Daoy (cell line): ENCODE measurements at regions not wholly inside any gene's neighbourhood (a gene's known extent, or its start where the extent isn't known, plus 50 kb on each side); places are given as distances from the start of the nearest gene placed in this dataset.

Experiments used
- DNase-seq: peaks from one replicate; pipeline ENCODE4 v3.0.0-alpha.2; 2015; ENCODE audit warnings: low read depth

- no peak for DNase-seq
These were observed 616.6 kb downstream of the METTL4 start for GRCh38 chr18:1954583-1955312.

- no peak for DNase-seq
These were observed 612.5 kb downstream of the METTL4 start for GRCh38 chr18:1958798-1959197.

DNA sequence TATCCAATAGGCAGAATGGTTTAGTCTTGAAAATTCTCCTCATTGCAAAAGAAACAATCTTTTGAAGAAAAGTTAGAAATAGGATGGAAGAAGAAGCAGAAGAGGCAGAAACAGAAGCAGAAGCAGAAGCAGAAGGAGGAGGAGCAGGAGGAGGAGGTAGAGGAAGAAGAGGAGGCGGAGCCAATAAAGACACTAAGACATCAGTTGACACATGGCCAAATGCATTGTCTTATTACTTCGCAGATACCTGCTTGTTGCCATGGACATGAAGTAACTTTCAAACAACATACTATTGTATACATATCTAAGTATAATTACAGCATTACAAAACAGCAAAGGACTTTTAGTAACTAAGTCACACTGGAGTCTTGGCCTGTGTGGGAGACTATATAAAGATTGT is 606.3 kb downstream of the METTL4 start:
- no peak for DNase-seq

DNA sequence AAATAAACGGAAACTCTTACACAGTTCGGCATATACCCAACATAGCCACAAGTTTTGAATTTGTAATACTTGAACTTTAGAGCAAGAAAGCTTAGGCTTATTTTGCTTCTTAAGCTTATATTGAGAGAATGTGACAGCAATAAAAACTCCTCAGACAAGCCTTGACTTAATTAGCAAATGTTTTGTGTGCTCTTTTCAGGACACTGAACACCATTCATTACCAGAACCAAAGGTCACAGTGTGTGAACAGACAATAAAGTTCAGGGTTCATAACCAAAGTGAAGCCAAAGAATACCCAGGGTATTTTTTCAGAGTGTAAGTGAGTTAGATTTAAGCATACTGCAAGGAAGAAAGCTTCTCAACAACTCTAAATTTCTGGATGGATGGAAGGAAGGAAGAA is 605.8 kb downstream of the METTL4 start:
- no peak for DNase-seq

DNA sequence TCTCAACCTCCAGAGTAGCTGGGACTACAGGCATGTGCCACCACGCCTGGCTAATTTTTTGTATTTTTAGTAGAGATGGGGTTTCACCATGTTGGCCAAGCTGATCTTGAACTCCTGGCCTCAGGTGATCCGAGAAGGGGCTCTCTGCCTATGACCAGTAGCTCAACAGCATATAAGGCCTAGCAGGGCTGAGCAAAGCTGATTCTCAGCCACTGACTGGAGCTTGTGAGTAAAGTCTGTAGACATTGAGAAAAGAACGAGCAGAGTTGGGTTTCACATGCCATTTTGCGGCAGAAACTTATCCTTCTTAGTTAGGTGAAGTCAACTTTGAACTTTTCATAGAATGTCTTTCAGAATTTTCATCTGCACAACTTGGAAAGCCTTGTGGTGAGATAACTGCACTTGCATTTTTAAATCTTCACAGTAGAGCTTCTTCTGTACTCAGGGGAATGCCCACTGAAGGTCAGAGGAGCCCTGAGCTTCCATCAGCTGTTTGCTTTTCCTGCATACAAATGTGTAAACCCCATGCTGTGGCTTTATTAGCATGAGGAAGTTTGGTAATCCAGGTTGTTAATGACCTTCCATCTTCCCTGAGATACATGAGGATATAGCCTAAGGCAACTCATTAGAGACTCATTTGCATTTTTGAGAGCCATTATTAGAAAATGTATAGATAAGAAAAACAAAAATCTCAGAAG is 602.4 kb downstream of the METTL4 start:
- no peak for DNase-seq

DNA sequence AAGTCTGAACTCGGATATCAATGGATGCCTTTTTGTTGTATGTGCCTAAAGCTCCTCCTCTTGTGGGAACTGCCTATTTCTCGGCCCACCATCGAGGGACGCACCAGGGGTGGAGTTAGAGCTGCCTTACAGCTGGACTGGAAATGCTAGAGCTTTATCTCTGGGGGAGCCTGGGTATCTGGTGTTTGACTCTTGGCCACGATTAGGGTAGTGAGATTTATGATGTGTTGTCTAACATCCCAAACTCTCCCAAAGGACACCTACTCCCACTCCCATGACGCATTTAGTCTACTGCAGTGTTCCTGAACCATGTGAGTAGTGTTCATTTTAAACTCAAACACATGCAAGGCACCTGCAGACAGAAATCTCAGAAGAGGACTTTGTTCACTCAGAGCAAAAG is 594.8 kb downstream of the METTL4 start:
- DNase-seq, result no peak

DNA sequence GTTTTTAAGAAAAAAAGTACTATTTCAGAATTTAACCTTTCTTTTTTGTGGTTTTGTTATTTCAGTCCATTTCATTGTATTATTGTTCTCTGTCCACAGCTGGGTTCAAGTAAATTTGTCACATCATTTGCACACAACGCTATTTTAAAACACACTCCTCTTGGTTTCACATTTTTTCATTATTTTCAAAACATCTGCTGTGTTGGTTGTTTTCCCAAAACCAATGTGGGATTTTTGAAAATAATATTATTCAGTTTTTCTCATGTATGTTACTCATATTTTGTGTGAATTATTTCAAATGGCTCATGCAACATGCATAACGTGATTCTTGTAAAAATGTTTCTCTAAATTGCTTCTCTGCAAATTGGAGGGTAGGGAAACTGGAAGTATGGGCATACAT is 589.2 kb downstream of the METTL4 start:
- no peak for DNase-seq

DNA sequence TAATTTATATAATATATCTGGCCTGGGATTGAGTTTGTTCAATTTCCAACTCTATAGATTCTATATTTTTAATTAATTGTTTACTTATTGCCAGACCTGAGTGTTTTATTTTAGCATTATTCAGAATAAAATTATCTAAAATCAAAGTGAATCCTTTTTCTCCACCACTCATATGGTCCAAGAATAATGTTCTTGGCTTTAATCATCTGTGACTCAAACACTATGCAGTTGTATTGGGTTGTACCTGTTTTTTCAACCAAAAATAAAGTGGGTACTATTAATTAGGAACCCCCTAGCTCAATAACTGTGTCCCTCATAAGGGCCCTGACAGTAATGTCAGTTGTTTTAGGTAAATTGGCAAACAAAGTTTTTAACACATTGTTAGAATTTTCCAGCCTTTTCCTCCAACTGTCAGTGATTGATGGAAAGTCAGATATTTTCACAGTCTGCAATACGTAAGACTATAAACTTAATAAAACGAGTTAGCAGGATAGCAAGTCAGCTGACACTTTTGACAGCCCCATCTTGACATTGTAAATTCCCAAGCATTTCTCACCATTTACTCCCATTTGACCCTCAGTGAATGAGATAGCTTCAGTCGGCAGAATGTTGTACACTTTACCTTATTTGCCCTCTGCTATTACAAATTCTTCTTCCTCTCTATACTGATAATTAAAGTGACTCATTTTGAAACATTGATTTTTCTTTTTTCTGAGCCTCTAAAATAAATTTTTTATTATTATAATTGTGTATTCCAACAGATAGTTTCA is 587.4 kb downstream of the METTL4 start:
- DNase-seq, result no peak

GRCh38 chr18:1993866-1994265 is 577.4 kb downstream of the METTL4 start:
- DNase-seq, result no peak

DNA sequence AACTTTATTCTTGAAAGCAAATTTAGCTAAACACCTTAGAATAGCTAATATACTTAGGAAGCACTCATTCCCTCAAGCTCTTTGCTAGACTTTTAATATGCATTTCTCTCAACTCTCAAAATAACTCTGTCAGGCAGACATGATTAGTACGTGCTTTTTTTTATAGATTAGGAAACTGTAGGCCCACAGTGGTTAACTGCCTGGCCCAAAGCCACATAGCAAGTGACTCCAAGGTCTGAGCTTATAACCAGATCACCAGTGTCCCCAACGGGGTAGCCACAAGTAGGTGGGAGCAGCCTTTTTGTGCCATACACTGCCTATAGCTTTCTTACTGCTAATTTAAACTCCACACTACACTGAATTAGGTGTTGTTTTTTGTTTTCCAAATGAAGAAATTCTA is 576.8 kb downstream of the METTL4 start:
- no peak for DNase-seq

DNA sequence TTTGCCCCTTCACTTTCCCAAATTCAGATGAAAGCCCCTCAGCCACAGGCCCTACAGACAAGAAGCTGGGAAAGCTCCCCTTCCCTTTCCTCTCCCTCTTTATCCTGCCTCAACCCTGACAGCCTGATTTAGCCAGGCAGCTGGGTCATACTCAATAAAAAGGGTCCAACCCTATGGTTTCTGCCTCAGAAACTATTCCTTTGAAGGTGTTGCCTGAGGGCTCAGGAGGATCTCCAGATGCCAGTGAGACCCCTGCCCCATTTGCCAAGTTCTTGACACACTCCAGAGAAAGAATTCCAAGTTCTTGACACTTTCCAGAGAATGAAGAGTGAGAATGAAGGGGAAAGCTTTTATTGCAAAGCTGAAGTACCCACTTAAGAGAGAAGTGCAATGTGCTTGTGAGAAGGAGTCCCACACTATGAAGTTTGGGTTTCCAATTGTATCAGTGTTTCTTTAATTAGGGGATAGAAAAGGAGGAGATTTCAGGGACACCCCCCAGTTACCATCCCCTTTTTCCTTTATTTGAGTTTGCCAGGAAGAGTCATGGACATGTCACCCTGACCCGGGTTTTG is 576.2 kb downstream of the METTL4 start:
- DNase-seq, result no peak

- DNase-seq, result no peak
These were observed 573.2 kb downstream of the METTL4 start for GRCh38 chr18:1998121-1998520.

GRCh38 chr18:1999387-1999786 is 571.9 kb downstream of the METTL4 start:
- DNase-seq, result no peak

DNA sequence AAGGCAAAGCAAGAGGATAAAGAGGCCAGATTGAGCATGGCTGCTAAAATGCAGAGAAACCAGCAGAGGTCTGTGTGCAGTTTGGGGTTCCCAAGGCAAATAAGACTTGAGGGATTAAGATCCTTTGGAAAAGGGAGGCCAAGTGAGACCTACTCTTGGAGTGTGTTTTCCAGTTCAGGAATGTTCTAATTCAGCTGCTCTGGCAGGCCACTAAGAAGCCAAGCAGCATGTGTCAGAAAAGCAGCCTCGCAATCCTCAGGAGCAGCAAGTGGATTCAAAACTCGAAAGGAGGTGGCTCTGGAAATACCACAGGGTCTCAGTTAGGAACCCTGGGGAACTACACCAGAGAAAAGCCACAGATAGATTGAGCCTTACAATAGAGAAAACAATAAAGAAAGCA is 569.2 kb downstream of the METTL4 start:
- DNase-seq, result no peak

DNA sequence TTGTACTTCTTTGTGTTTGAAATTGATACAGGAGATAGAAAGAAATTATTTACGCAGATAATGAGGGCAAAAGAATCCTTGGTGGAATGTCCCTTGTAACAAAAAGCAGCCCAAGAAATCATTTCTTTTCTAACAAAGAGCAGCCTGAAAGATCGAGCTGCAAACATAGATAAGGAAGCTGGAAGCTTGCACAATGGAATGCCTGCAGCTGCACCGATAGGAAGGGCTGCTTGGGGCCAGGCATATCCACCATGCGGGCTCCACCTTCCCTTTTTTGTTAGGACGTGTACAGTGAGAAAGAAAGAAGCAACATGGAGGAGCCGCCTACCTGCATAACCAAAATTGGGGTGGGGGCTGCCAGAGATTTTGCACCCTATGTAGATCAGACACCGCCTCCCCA is 568.7 kb downstream of the METTL4 start:
- no peak for DNase-seq

GRCh38 chr18:2009942-2010697 is 561.2 kb downstream of the METTL4 start:
- DNase-seq, result no peak

DNA sequence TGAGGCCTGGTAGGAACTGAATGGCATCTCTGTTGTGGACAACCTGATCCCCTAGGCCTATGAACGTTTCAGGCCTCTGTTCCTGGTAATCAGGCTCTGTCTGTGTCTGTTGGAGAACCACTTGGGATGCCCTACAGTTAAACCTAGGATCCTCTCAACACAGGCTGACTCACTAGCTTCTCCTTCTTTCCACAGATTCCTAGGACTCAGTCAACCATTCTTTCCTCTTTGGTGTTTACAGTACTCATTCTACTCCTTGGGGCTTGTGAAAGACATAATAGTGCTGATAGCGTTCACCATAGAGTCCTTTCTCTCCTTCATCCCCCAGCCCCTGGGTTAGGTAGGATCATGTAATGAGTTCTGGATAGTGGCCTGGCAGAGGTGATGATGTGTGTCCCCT is 544.3 kb downstream of the METTL4 start:
- DNase-seq, result no peak

- no peak for DNase-seq
These were observed 543.5 kb downstream of the METTL4 start for GRCh38 chr18:2027756-2028155.

GRCh38 chr18:2028986-2029385 is 542.3 kb downstream of the METTL4 start:
- DNase-seq, result no peak

GRCh38 chr18:2030647-2031046 is 540.7 kb downstream of the METTL4 start:
- no peak for DNase-seq

DNA sequence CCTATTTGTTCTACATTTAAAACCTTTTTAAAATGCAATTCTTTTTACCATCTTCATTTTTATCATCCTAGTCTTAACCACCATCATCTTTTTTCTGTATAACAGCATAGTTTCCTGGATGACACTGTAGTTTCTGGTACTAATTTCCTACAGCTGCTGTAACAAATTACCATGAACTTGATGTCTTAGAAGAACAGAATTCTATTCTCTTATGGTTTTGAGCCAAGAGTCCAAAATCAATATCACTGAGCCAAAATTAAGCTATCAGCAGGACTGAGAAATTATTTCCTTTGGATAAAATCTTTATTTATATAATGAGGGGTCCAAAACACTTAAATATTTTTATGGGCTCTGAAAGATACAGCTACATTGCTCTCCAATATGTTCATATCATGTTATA is 539.3 kb downstream of the METTL4 start:
- DNase-seq, result no peak

GRCh38 chr18:2035056-2035455 is 536.2 kb downstream of the METTL4 start:
- DNase-seq, result no peak
